OCI-LY7 (cell line): ENCODE measurements at regions not wholly inside any gene's neighbourhood (a gene's known extent, or its start where the extent isn't known, plus 50 kb on each side); places are given as distances from the start of the nearest gene placed in this dataset.

Experiments
- EZH2phosphoT487 ChIP-seq: fragments of 200-600 bp; sonication (generic); IDR thresholded peaks from 2 replicates; pipeline ENCODE4 v1.6.1; 2018; ENCODE audit warnings: low read depth, borderline replicate concordance, mild to moderate bottlenecking, mixed run types, antibody characterized with exemption, low read length, moderate library complexity, mixed read lengths
- TF ChIP-seq, protein P1 (sequence below): fragments of 200-600 bp; sonication (generic); conservative IDR thresholded peaks from 2 replicates; pipeline ENCODE4 v1.5.1; 2014; ENCODE audit warnings: mild to moderate bottlenecking, antibody characterized with exemption, low read length, moderate library complexity, mixed read lengths

DNA sequence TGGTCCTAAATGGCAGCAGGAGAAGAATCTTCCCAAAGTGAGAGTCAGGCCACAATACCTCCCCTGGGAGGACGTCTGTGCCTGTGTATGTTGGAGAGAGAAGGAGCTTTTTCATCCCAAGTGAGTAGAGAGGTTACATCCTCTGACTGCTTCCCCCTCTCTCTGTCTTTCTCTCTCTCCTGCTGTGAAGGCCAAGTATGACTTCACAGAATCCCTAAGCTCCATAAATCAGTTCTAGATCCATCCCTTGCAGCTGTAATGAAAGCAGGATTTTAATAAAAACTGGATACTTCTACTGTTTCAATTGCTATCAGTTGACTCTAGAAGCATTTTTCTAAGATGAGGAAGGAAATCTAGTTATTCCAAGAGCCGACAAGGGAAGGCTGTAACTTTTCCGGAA lies 389.1 kb upstream of the PROK2 start:
- TF ChIP-seq, protein P1, sequence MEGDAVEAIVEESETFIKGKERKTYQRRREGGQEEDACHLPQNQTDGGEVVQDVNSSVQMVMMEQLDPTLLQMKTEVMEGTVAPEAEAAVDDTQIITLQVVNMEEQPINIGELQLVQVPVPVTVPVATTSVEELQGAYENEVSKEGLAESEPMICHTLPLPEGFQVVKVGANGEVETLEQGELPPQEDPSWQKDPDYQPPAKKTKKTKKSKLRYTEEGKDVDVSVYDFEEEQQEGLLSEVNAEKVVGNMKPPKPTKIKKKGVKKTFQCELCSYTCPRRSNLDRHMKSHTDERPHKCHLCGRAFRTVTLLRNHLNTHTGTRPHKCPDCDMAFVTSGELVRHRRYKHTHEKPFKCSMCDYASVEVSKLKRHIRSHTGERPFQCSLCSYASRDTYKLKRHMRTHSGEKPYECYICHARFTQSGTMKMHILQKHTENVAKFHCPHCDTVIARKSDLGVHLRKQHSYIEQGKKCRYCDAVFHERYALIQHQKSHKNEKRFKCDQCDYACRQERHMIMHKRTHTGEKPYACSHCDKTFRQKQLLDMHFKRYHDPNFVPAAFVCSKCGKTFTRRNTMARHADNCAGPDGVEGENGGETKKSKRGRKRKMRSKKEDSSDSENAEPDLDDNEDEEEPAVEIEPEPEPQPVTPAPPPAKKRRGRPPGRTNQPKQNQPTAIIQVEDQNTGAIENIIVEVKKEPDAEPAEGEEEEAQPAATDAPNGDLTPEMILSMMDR, result no peak
- no peak for TF ChIP-seq EZH2phosphoT487
